ENCODE measurements at regions not wholly inside any gene's neighbourhood (a gene's known extent, or its start where the extent isn't known, plus 50 kb on each side); places are given as distances from the start of the nearest gene placed in this dataset.

- DNase-seq (ENCODE audit: low read depth, low spot score): no peak
- H3K4me3 ChIP-seq (ENCODE audit: low read depth, low read length): no peak overlapping the region
- TF ChIP-seq CTCF (IDR thresholded peaks at IDR 0.05; ENCODE audit: low read depth, low read length): no peak
- no peak overlapping the region for H3K27ac ChIP-seq (ENCODE audit: low read depth, low read length)
- POLR2A ChIA-PET: no interaction called here
- CTCF ChIA-PET: no interaction called here
- no peaks in the 10 kb centered on the region for H3K27me3 ChIP-seq (ENCODE audit: control insufficient read depth, insufficient read depth, low read length)
- no peaks in the 10 kb centered on the region for H3K9me3 ChIP-seq (ENCODE audit: control insufficient read depth, insufficient read depth, low read length)
These were observed 138.6 kb upstream of the GPR101 start for GRCh38 chrX:137172317-137172948.

GRCh38 chrX:137171626-137172025 is 137.8 kb upstream of the GPR101 start:
- no peak for DNase-seq (ENCODE audit: low read depth, low spot score)
- Histone ChIP-seq H3K4me3 (ENCODE audit: low read depth, low read length) (no peak overlapping the region), H3K27me3 (ENCODE audit: control insufficient read depth, insufficient read depth, low read length) (no peaks in the 10 kb centered on the region), H3K9me3 (ENCODE audit: control insufficient read depth, insufficient read depth, low read length) (no peaks in the 10 kb centered on the region), H3K27ac (ENCODE audit: low read depth, low read length) (no peak overlapping the region)
- CTCF ChIA-PET: no interaction called here
- POLR2A ChIA-PET: no interaction called here
- TF ChIP-seq CTCF (IDR thresholded peaks at IDR 0.05; ENCODE audit: low read depth, low read length): no peak

GRCh38 chrX:137166591-137166990 is 132.8 kb upstream of the GPR101 start:
- Histone ChIP-seq H3K9me3 (ENCODE audit: control insufficient read depth, insufficient read depth, low read length) (no peaks in the 10 kb centered on the region), H3K4me3 (ENCODE audit: low read depth, low read length) (no peak overlapping the region), H3K27me3 (ENCODE audit: control insufficient read depth, insufficient read depth, low read length) (no peaks in the 10 kb centered on the region), H3K27ac (ENCODE audit: low read depth, low read length) (no peak overlapping the region)
- ChIA-PET CTCF (no interaction called here), POLR2A (no interaction called here)
- DNase-seq (ENCODE audit: low read depth, low spot score): no peak
- TF ChIP-seq CTCF (IDR thresholded peaks at IDR 0.05; ENCODE audit: low read depth, low read length): no peak

GRCh38 chrX:137164329-137164728 is 130.5 kb upstream of the GPR101 start:
- no peaks in the 10 kb centered on the region for H3K27me3 ChIP-seq (ENCODE audit: control insufficient read depth, insufficient read depth, low read length)
- ChIA-PET CTCF (no interaction called here), POLR2A (no interaction called here)
- no peak for TF ChIP-seq CTCF (IDR thresholded peaks at IDR 0.05; ENCODE audit: low read depth, low read length)
- H3K9me3 ChIP-seq (ENCODE audit: control insufficient read depth, insufficient read depth, low read length): no peaks in the 10 kb centered on the region
- no peak for DNase-seq (ENCODE audit: low read depth, low spot score)
- no peak overlapping the region for H3K4me3 ChIP-seq (ENCODE audit: low read depth, low read length)
- H3K27ac ChIP-seq (ENCODE audit: low read depth, low read length): no peak overlapping the region

- no peaks in the 10 kb centered on the region for H3K27me3 ChIP-seq (ENCODE audit: control insufficient read depth, insufficient read depth, low read length)
- POLR2A ChIA-PET: no interaction called here
- no peaks in the 10 kb centered on the region for H3K9me3 ChIP-seq (ENCODE audit: control insufficient read depth, insufficient read depth, low read length)
- no peak overlapping the region for H3K4me3 ChIP-seq (ENCODE audit: low read depth, low read length)
- TF ChIP-seq CTCF (IDR thresholded peaks at IDR 0.05; ENCODE audit: low read depth, low read length): no peak
- DNase-seq (ENCODE audit: low read depth, low spot score): no peak
- CTCF ChIA-PET: no interaction called here
- H3K27ac ChIP-seq (ENCODE audit: low read depth, low read length): no peak overlapping the region
These were observed 117.6 kb upstream of the GPR101 start for GRCh38 chrX:137151403-137151802.

Measured in AG04450 (cell line).